HG03139 (cell line): ENCODE measurements at regions not wholly inside any gene's neighbourhood (a gene's known extent, or its start where the extent isn't known, plus 50 kb on each side); places are given as distances from the start of the nearest gene placed in this dataset.

Experiments used
- ATAC-seq: cut with Tn5 transposase; IDR thresholded peaks from one replicate; pipeline ENCODE4 v1.9.1; 2021; ENCODE audit not compliant: unreplicated experiment

- ATAC-seq, result no peak
These were observed 53.3 kb downstream of the C7orf25 start for GRCh38 chr7:42858570-42858969.

- ATAC-seq, result no peak
These were observed 55.3 kb downstream of the C7orf25 start for GRCh38 chr7:42856605-42856987.

GRCh38 chr7:42854571-42855118 lies 57.2 kb downstream of the C7orf25 start:
- ATAC-seq, result no peak

GRCh38 chr7:42852531-42852930 lies 59.3 kb downstream of the C7orf25 start:
- no peak for ATAC-seq

GRCh38 chr7:42843205-42843800 lies 68.6 kb downstream of the C7orf25 start:
- peak; percentile 58 for ATAC-seq

GRCh38 chr7:42834676-42835075 lies 77.2 kb downstream of the C7orf25 start:
- ATAC-seq, result no peak

- ATAC-seq, result no peak
These were observed 78.5 kb downstream of the C7orf25 start for GRCh38 chr7:42833411-42833810.

- no peak for ATAC-seq
These were observed 79.2 kb downstream of the C7orf25 start for GRCh38 chr7:42832667-42833066.

- ATAC-seq, result no peak
These were observed 80.0 kb downstream of the C7orf25 start for GRCh38 chr7:42831718-42832522.

- no peak for ATAC-seq
These were observed 80.7 kb downstream of the C7orf25 start for GRCh38 chr7:42831006-42831717.

GRCh38 chr7:42812779-42813178 lies 99.1 kb downstream of the C7orf25 start:
- ATAC-seq, result no peak

GRCh38 chr7:42805601-42806000 lies 106.3 kb downstream of the C7orf25 start:
- ATAC-seq, result no peak

GRCh38 chr7:42794673-42795072 lies 117.2 kb downstream of the C7orf25 start:
- ATAC-seq, result no peak

GRCh38 chr7:42792841-42793240 lies 119.0 kb downstream of the C7orf25 start:
- ATAC-seq, result no peak

GRCh38 chr7:42790196-42790595 lies 121.7 kb downstream of the C7orf25 start:
- no peak for ATAC-seq

- ATAC-seq, result no peak
These were observed 137.4 kb downstream of the C7orf25 start for GRCh38 chr7:42774436-42774835.

GRCh38 chr7:42770114-42770513 lies 141.8 kb downstream of the C7orf25 start:
- ATAC-seq, result no peak

GRCh38 chr7:42768045-42768444 lies 143.8 kb downstream of the C7orf25 start:
- no peak for ATAC-seq

GRCh38 chr7:42766782-42767423 lies 145.0 kb downstream of the C7orf25 start:
- no peak for ATAC-seq

- no peak for ATAC-seq
These were observed 145.9 kb downstream of the C7orf25 start for GRCh38 chr7:42765931-42766330.

GRCh38 chr7:42763137-42763551 lies 148.7 kb downstream of the C7orf25 start:
- ATAC-seq, result no peak
